IMR-90 (cell line): ENCODE measurements at regions not wholly inside any gene's neighbourhood (a gene's known extent, or its start where the extent isn't known, plus 50 kb on each side); places are given as distances from the start of the nearest gene placed in this dataset.

Experiments used
- CTCF ChIP-seq: conservative IDR thresholded peaks from 2 replicates; pipeline ENCODE4 v1.5.1; 2012; ENCODE audit warnings: mild to moderate bottlenecking, low read depth, low read length, improper control_type of control experiment
- MAFK ChIP-seq: IDR thresholded peaks from 2 replicates; pipeline ENCODE4 v1.6.1; 2012; ENCODE audit warnings: low read depth, low read length, improper control_type of control experiment
- MXI1 ChIP-seq: IDR thresholded peaks from 2 replicates; pipeline ENCODE4 v1.6.1; 2012; ENCODE audit warnings: low read depth, mild to moderate bottlenecking, low read length, moderate library complexity, borderline replicate concordance
- NFE2L2 ChIP-seq: fragments of 150-350 bp; IDR thresholded peaks from 2 replicates; pipeline ENCODE4 v1.6.1; 2016; ENCODE audit warnings: low read depth, mild to moderate bottlenecking, low read length
- POLR2A ChIP-seq: IDR thresholded peaks from 2 replicates; pipeline ENCODE4 v1.6.1; 2012; ENCODE audit warnings: mild to moderate bottlenecking, low read depth, low read length
- RAD21 ChIP-seq: IDR thresholded peaks from 2 replicates; pipeline ENCODE4 v1.6.1; 2012; ENCODE audit warnings: low read length, improper control_type of control experiment
- RFX5 ChIP-seq: IDR thresholded peaks from 2 replicates; pipeline ENCODE4 v1.8.0; 2012; ENCODE audit warnings: low read depth, mild to moderate bottlenecking, low read length, moderate library complexity
- SMC3 ChIP-seq: fragments of 150-350 bp; IDR thresholded peaks from 2 replicates; pipeline ENCODE4 v1.6.1; 2016; ENCODE audit warnings: low read depth, mild to moderate bottlenecking, antibody characterized with exemption, low read length, moderate library complexity
- USF2 ChIP-seq: fragments of 150-350 bp; IDR thresholded peaks from 2 replicates; pipeline ENCODE4 v1.6.1; 2017; ENCODE audit warnings: mild to moderate bottlenecking, antibody characterized with exemption, low read length, low read depth

DNA sequence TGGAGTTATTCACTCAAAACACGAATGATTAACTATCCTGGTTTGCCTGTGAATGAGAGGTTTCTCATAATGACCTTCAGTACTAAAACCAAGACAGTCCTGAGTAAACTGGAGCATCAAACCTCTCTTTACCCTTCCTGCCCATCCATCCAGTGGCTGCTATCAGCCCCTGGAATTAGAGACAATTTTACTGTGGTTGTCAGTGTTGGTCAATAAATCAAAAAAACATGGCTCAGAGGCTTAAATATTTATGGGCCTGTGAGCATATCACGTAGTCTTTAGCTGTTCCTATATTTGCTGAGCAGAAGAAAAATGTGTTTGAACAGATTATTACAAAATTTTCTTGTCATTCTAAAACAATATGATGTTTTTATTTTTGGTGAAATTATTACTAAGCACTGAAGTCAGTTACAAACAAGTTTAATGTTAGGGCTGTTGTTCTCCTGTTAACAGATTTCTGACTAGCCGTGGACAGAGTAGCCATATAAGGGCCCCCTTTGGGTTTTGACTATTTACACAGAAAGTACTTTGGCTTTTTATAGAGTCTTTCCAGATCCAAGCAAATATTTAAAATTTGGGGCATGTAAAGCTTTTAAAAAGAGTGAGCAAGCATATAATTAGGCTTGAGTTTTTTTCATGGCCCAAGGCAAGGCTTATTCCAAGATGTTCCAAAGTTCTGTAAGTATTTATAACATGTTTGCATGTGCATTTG lies 580.9 kb downstream of the DIPK2A start:
- TF ChIP-seq CTCF, result no peak
- no peak for TF ChIP-seq POLR2A
- TF ChIP-seq MAFK, result no peak
- TF ChIP-seq NFE2L2, result no peak
- TF ChIP-seq SMC3, result no peak
- no peak for TF ChIP-seq RAD21
- TF ChIP-seq RFX5, result no peak
- TF ChIP-seq MXI1, result no peak
- TF ChIP-seq USF2, result no peak
